H4 (cell line): ENCODE measurements at regions not wholly inside any gene's neighbourhood (a gene's known extent, or its start where the extent isn't known, plus 50 kb on each side); places are given as distances from the start of the nearest gene placed in this dataset.
"Not testable (repeated sequence)": the region's sequence is repeated elsewhere in the genome, so short reads cannot be mapped to it uniquely, and the experiment has no call there.

ENCODE experiments used
- DNase-seq: peaks from one replicate; pipeline ENCODE4 v3.0.0-alpha.2; 2015; ENCODE audit warnings: low spot score

- DNase-seq: no peak
Observed at GRCh38 chr16:63516394-63516793, 1480.2 kb upstream of the CDH8 start.

GRCh38 chr16:63512910-63513309 lies 1476.7 kb upstream of the CDH8 start:
- DNase-seq: no peak

- no peak for DNase-seq
Observed at GRCh38 chr16:63497408-63497807, 1461.2 kb upstream of the CDH8 start.

GRCh38 chr16:63496282-63496681 lies 1460.0 kb upstream of the CDH8 start:
- DNase-seq: no peak

- no peak for DNase-seq
Observed at GRCh38 chr16:63488955-63489354, 1452.7 kb upstream of the CDH8 start.

- DNase-seq: no peak
Observed at GRCh38 chr16:63481060-63481459, 1444.8 kb upstream of the CDH8 start.

GRCh38 chr16:63473725-63474124 lies 1437.5 kb upstream of the CDH8 start:
- no peak for DNase-seq

- DNase-seq: no peak
Observed at GRCh38 chr16:63467513-63467912, 1431.3 kb upstream of the CDH8 start.

- no peak for DNase-seq
Observed at GRCh38 chr16:63462316-63462715, 1426.1 kb upstream of the CDH8 start.

- DNase-seq: peak; percentile 51
Observed at GRCh38 chr16:63461248-63461841, 1425.1 kb upstream of the CDH8 start.

- no peak for DNase-seq
Observed at GRCh38 chr16:63458846-63459245, 1422.6 kb upstream of the CDH8 start.

- no peak for DNase-seq
Observed at GRCh38 chr16:63457869-63458268, 1421.6 kb upstream of the CDH8 start.

GRCh38 chr16:63453261-63453660 lies 1417.0 kb upstream of the CDH8 start:
- no peak for DNase-seq

GRCh38 chr16:63447121-63447520 lies 1410.9 kb upstream of the CDH8 start:
- DNase-seq: no peak

GRCh38 chr16:63442246-63442645 lies 1406.0 kb upstream of the CDH8 start:
- no peak for DNase-seq

GRCh38 chr16:63426275-63426870 lies 1390.1 kb upstream of the CDH8 start:
- no peak for DNase-seq

GRCh38 chr16:63422715-63423114 lies 1386.5 kb upstream of the CDH8 start:
- DNase-seq: no peak

- no peak for DNase-seq
Observed at GRCh38 chr16:63416712-63417111, 1380.5 kb upstream of the CDH8 start.

- no peak for DNase-seq
Observed at GRCh38 chr16:63415014-63415413, 1378.8 kb upstream of the CDH8 start.

GRCh38 chr16:63410594-63410993 lies 1374.4 kb upstream of the CDH8 start:
- DNase-seq: no peak

GRCh38 chr16:63403792-63404191 lies 1367.6 kb upstream of the CDH8 start:
- peak; percentile 7 for DNase-seq

- DNase-seq: not testable (repeated sequence)
Observed at GRCh38 chr16:63388277-63388676, 1352.0 kb upstream of the CDH8 start.

GRCh38 chr16:63385714-63386432 lies 1349.6 kb upstream of the CDH8 start:
- DNase-seq: no peak
